ENCODE measurements at regions not wholly inside any gene's neighbourhood (a gene's known extent, or its start where the extent isn't known, plus 50 kb on each side); places are given as distances from the start of the nearest gene placed in this dataset.

- TF ChIP-seq REST (IDR thresholded peaks at IDR 0.05; ENCODE audit: low read depth) (no peak), ATF3 (IDR thresholded peaks at IDR 0.05) (no peak), EGR1 (IDR thresholded peaks at IDR 0.05; ENCODE audit: low read depth) (no peak), ELF1 (IDR thresholded peaks at IDR 0.05; ENCODE audit: borderline replicate concordance, low read depth) (no peak), SIN3A (IDR thresholded peaks at IDR 0.05; ENCODE audit: low read depth) (no peak)
Measured at GRCh38 chr15:94036156-94036555, 195.2 kb upstream of the MCTP2 start (continued).

- intact Hi-C loops (cut with micrococcal nuclease) = no loop called here
- Histone ChIP-seq H3K4me3 (replicated peaks in 1 of 2; ENCODE audit: low read depth in 1 of 2, low read length in 2 of 2) (no peak overlapping the region), H3K36me3 (ENCODE audit: control insufficient read depth in 1 of 2, insufficient read depth in 2 of 2, low read length in 2 of 2) (no peaks in the 10 kb centered on the region), H3K4me2 (ENCODE audit: low read length) (no peak overlapping the region), H3K27me3 (ENCODE audit: insufficient read depth, low read length) (peaks cover 8% of the 10 kb centered on the region; the same call in 1 of the 2 replicates), H4K20me1 (ENCODE audit: insufficient read depth) (no peaks in the 10 kb centered on the region), H3K9me3 (ENCODE audit: control insufficient read depth in 1 of 2, insufficient read depth in 1 of 2, low read depth in 1 of 2, low read length in 2 of 2) (no peaks in the 10 kb centered on the region), H3K9ac (ENCODE audit: low read length) (no peak overlapping the region), H3K4me1 (ENCODE audit: control insufficient read depth in 1 of 2, insufficient read depth in 2 of 2, low read length in 2 of 2) (no peaks in the 10 kb centered on the region), H3K9me2 (ENCODE audit: insufficient read depth) (no peaks in the 10 kb centered on the region), H2AFZ (ENCODE audit: low read depth, low read length, poor library complexity, severe bottlenecking) (no peak overlapping the region), H3K27ac (ENCODE audit: low read depth, low read length) (no peak overlapping the region), H3K79me2 (ENCODE audit: insufficient read depth, low read length) (no peaks in the 10 kb centered on the region)
- RAD21 ChIA-PET (ENCODE audit: low non-redundant PET in 1 of 2, low total read pairs in 2 of 2, uncharacterized antibody in 2 of 2, unreplicated experiment in 2 of 2) = no interaction called here
- no peak for ATAC-seq
- no peak for TF ChIP-seq SRF (IDR thresholded peaks at IDR 0.05; ENCODE audit: low read depth)
- TF ChIP-seq EZH2 (IDR thresholded peaks at IDR 0.05) = no peak
- TF ChIP-seq SIN3A (IDR thresholded peaks at IDR 0.05; ENCODE audit: low read depth) = no peak
- TF ChIP-seq MAX (IDR thresholded peaks at IDR 0.05) = no peak
- TF ChIP-seq YY1 (IDR thresholded peaks at IDR 0.05; ENCODE audit: extremely low read depth, insufficient replicate concordance, low read depth, low read length) = no peak
- no peak for TF ChIP-seq POLR2A (IDR thresholded peaks at IDR 0.05; ENCODE audit: borderline replicate concordance, extremely low read depth, insufficient read depth, insufficient read length)
- TF ChIP-seq CEBPB (IDR thresholded peaks at IDR 0.05; ENCODE audit: low read depth) = no peak
- no peak for TF ChIP-seq EZH2phosphoT487 (IDR thresholded peaks at IDR 0.05; ENCODE audit: borderline replicate concordance)
- no peak for TF ChIP-seq ZFX (IDR thresholded peaks at IDR 0.05)
- TF ChIP-seq REST (IDR thresholded peaks at IDR 0.05; ENCODE audit: low read depth) = no peak
- no peak for TF ChIP-seq CBX3 (IDR thresholded peaks at IDR 0.05; ENCODE audit: low read depth)
- TF ChIP-seq SP1 (IDR thresholded peaks at IDR 0.05; ENCODE audit: low read depth) = no peak
- no peak for TF ChIP-seq EGR1 (IDR thresholded peaks at IDR 0.05; ENCODE audit: low read depth)
- POLR2A ChIA-PET = no interaction called here
- CTCF ChIA-PET = no interaction called here
- no TSS peak for BruUV-seq (replicated peaks)
- no peak for DNase-seq (ENCODE audit: low read depth, low spot score)
Measured at GRCh38 chr15:94033683-94034020, 197.7 kb upstream of the MCTP2 start.
